Motor neuron (in vitro differentiated cells): ENCODE measurements at regions not wholly inside any gene's neighbourhood (a gene's known extent, or its start where the extent isn't known, plus 50 kb on each side); places are given as distances from the start of the nearest gene placed in this dataset.
A peak's percentile ranks its signal among the peaks of the same experiment; 100 is the strongest.
"Not testable (repeated sequence)": the region's sequence is repeated elsewhere in the genome, so short reads cannot be mapped to it uniquely, and the experiment has no call there.

Experiments used
- ATAC-seq, 8 experiments: fragments of 200-7000 bp; cut with Tn5 transposase; replicated peaks in 6 of 8; 2 replicates each; pipeline ENCODE4 v1.8.0; 2021; ENCODE audit warnings: mild to moderate bottlenecking in 8 of 8, moderate library complexity in 8 of 8
- H3K27ac ChIP-seq, 2 donors: fragments of 250-450 bp; sonication (Bioruptor Pico); 2 replicates each; pipeline ENCODE4 v1.9.0; 2021; ENCODE audit warnings: antibody characterized with exemption in 2 of 2, mild to moderate bottlenecking in 2 of 2, moderate library complexity in 1 of 2
- H3K4me1 ChIP-seq, 2 donors: fragments of 250-450 bp; sonication (Bioruptor Pico); replicated peaks in 1 of 2; 2 replicates each; pipeline ENCODE4 v1.6.1; 2021; ENCODE audit warnings: antibody characterized with exemption in 2 of 2, mild to moderate bottlenecking in 2 of 2, moderate library complexity in 1 of 2
- H3K4me3 ChIP-seq, 5 donors: fragments of 250-450 bp; sonication (Bioruptor Pico); 2 replicates each; pipeline ENCODE4 v1.9.0; 2021; ENCODE audit warnings: antibody characterized with exemption in 5 of 5, mild to moderate bottlenecking in 5 of 5, moderate library complexity in 4 of 5
- WGBS, 10 experiments: fragments of 450-650 bp; shearing (Covaris generic); methylation state at CpG; one replicate each; pipeline ENCODE4 v1.0.0; 2022; 5-methylcytosine and 5-hydroxymethylcytosine counted together
- in situ Hi-C, 9 experiments: fragments of 400-800 bp; cut with MboI; loops; one replicate each; pipeline ENCODE4 v1.15.0; 2021; ENCODE audit warnings: low sequenced_read_pairs in 9 of 9, low pct_unique_long_range_greater_than_20kb in 2 of 9; ENCODE audit not compliant: unreplicated experiment in 9 of 9

- in situ Hi-C loops, H3K27ac ChIP-seq, H3K4me3 ChIP-seq, H3K4me1 ChIP-seq, ATAC-seq: not testable (repeated sequence)
- WGBS, 10 experiments, result 100% methylated on average over 2 of the region's 3 CpGs; no CpG with 5 or more reads in 9 of the 10 experiments
These were observed 1381.5 kb downstream of the CDH12 start for GRCh38 chr5:21471691-21472090.

- no CpG with 5 or more reads among the region's 6 CpGs for WGBS, 10 experiments
- in situ Hi-C loops, H3K4me1 ChIP-seq, H3K4me3 ChIP-seq, H3K27ac ChIP-seq: not testable (repeated sequence)
- peak in 5 of 8 experiments; percentile 24 to 81 (median 63) for ATAC-seq
These were observed 1383.5 kb downstream of the CDH12 start for GRCh38 chr5:21469523-21470101.

- no CpG with 5 or more reads among the region's 5 CpGs for WGBS, 10 experiments
- in situ Hi-C loops, H3K4me1 ChIP-seq, H3K4me3 ChIP-seq, ATAC-seq, H3K27ac ChIP-seq: not testable (repeated sequence)
These were observed 1385.6 kb downstream of the CDH12 start for GRCh38 chr5:21467544-21467943.

GRCh38 chr5:21459744-21460073 is 1393.4 kb downstream of the CDH12 start:
- peak overlapping the region; percentile 64 to 76 for H3K27ac ChIP-seq
- ATAC-seq, result peak in 1 of 8 experiments; percentile 49
- in situ Hi-C loops, H3K4me1 ChIP-seq: not testable (repeated sequence)
- peak overlapping the region; percentile 62 to 87 (median 83) for H3K4me3 ChIP-seq
- no CpG with 5 or more reads among the region's 7 CpGs for WGBS, 10 experiments

- H3K27ac ChIP-seq, result no peak overlapping the region
- no peak overlapping the region for H3K4me3 ChIP-seq
- no peaks in the 10 kb centered on the region for H3K4me1 ChIP-seq
- no peak for ATAC-seq
- in situ Hi-C loops, result no loop called here
- 0 to 67% (median 40%) methylated on average over 1 to 2 of the region's 2 CpGs; no CpG with 5 or more reads in 5 of the 10 experiments for WGBS, 10 experiments
These were observed 1400.7 kb downstream of the CDH12 start for GRCh38 chr5:21452449-21452848.

- Histone ChIP-seq H3K4me1 (no peaks in the 10 kb centered on the region), H3K4me3 (no peak overlapping the region), H3K27ac (no peak overlapping the region)
- no peak for ATAC-seq
- 5 to 83% (median 58%) methylated on average over 1 to 2 of the region's 2 CpGs; no CpG with 5 or more reads in 2 of the 10 experiments for WGBS, 10 experiments
- in situ Hi-C loops, result no loop called here
These were observed 1420.5 kb downstream of the CDH12 start for GRCh38 chr5:21432646-21433045.

- Histone ChIP-seq H3K27ac (no peak overlapping the region), H3K4me1 (no peaks in the 10 kb centered on the region), H3K4me3 (no peak overlapping the region)
- WGBS, 10 experiments, result 0 to 100% (median 60%) methylated on average over 1 of the region's 1 CpG; no CpG with 5 or more reads in 3 of the 10 experiments
- in situ Hi-C loops, result no loop called here
- ATAC-seq, result peak in 1 of 8 experiments; percentile 39
These were observed 1428.2 kb downstream of the CDH12 start for GRCh38 chr5:21424907-21425306.

GRCh38 chr5:21419383-21419782 is 1431.4 kb upstream of the CDH18 start:
- Histone ChIP-seq H3K27ac (no peak overlapping the region), H3K4me1 (no peaks in the 10 kb centered on the region), H3K4me3 (no peak overlapping the region)
- no peak for ATAC-seq
- in situ Hi-C loops, result no loop called here

GRCh38 chr5:21402089-21402488 is 1414.1 kb upstream of the CDH18 start:
- H3K4me3 ChIP-seq, H3K4me1 ChIP-seq, H3K27ac ChIP-seq, ATAC-seq, in situ Hi-C loops: not testable (repeated sequence)

GRCh38 chr5:21398511-21398910 is 1410.5 kb upstream of the CDH18 start:
- 0 to 77% (median 47%) methylated on average over 1 to 3 of the region's 3 CpGs; no CpG with 5 or more reads in 1 of the 10 experiments for WGBS, 10 experiments
- Histone ChIP-seq H3K4me1 (peaks cover 0 to 4% of the 10 kb centered on the region in 2 donors), H3K27ac (no peak overlapping the region), H3K4me3 (no peak overlapping the region)
- ATAC-seq, result no peak
- in situ Hi-C loops, result no loop called here

- in situ Hi-C loops, result no loop called here
- no peak for ATAC-seq
- Histone ChIP-seq H3K27ac (no peak overlapping the region), H3K4me3 (no peak overlapping the region), H3K4me1 (peaks cover 0 to 4% of the 10 kb centered on the region in 2 donors)
- 0 to 100% (median 63%) methylated on average over 1 to 2 of the region's 2 CpGs; no CpG with 5 or more reads in 2 of the 10 experiments for WGBS, 10 experiments
These were observed 1409.7 kb upstream of the CDH18 start for GRCh38 chr5:21397693-21398092.

GRCh38 chr5:21391506-21391905 is 1403.5 kb upstream of the CDH18 start:
- no peak overlapping the region for H3K4me3 ChIP-seq
- H3K27ac ChIP-seq, result no peak overlapping the region
- peak in 2 of 8 experiments; percentile 32 to 46 for ATAC-seq
- 10 to 90% (median 71%) methylated on average over 1 of the region's 1 CpG; no CpG with 5 or more reads in 1 of the 10 experiments for WGBS, 10 experiments
- in situ Hi-C loops, result no loop called here
- peaks cover 0 to 4% of the 10 kb centered on the region in 2 donors for H3K4me1 ChIP-seq

GRCh38 chr5:21360754-21361153 is 1372.8 kb upstream of the CDH18 start:
- H3K4me1 ChIP-seq, ATAC-seq, H3K4me3 ChIP-seq, H3K27ac ChIP-seq, in situ Hi-C loops: not testable (repeated sequence)

GRCh38 chr5:21341948-21342261 is 1353.9 kb upstream of the CDH18 start:
- H3K27ac ChIP-seq, in situ Hi-C loops, ATAC-seq, H3K4me1 ChIP-seq, H3K4me3 ChIP-seq: not testable (repeated sequence)
- WGBS, 10 experiments, result no CpG with 5 or more reads among the region's 3 CpGs
